GM10266 (cell line): ENCODE measurements at regions not wholly inside any gene's neighbourhood (a gene's known extent, or its start where the extent isn't known, plus 50 kb on each side); places are given as distances from the start of the nearest gene placed in this dataset.

Experiments used
- DNase-seq: peaks from one replicate; pipeline ENCODE4 v3.0.0; 2012; ENCODE audit errors: extremely low spot score
- CTCF ChIP-seq: IDR thresholded peaks from 2 replicates; pipeline ENCODE4 v1.5.1; 2012; ENCODE audit warnings: mild to moderate bottlenecking, low read depth; ENCODE audit not compliant: control insufficient read depth, insufficient read depth; ENCODE audit errors: missing control alignments

GRCh38 chr14:71238835-71239234 is 331.6 kb downstream of the PCNX1 start:
- no peak for TF ChIP-seq CTCF
- DNase-seq = no peak

- TF ChIP-seq CTCF = no peak
- no peak for DNase-seq
Measured at GRCh38 chr14:71240171-71240570, 332.9 kb downstream of the PCNX1 start.

- DNase-seq = no peak
- no peak for TF ChIP-seq CTCF
Measured at GRCh38 chr14:71240866-71241520, 333.7 kb downstream of the PCNX1 start.

- TF ChIP-seq CTCF = no peak
- DNase-seq = no peak
Measured at GRCh38 chr14:71242237-71242748, 335.0 kb downstream of the PCNX1 start.

- TF ChIP-seq CTCF = no peak
- no peak for DNase-seq
Measured at GRCh38 chr14:71243697-71244096, 336.4 kb downstream of the PCNX1 start.

GRCh38 chr14:71244341-71244740 is 337.1 kb downstream of the PCNX1 start:
- no peak for TF ChIP-seq CTCF
- no peak for DNase-seq

- no peak for DNase-seq
- no peak for TF ChIP-seq CTCF
Measured at GRCh38 chr14:71245659-71246361, 338.6 kb downstream of the PCNX1 start.
